ENCODE measurements at regions not wholly inside any gene's neighbourhood (a gene's known extent, or its start where the extent isn't known, plus 50 kb on each side); places are given as distances from the start of the nearest gene placed in this dataset.
A peak's percentile ranks its signal among the peaks of the same experiment; 100 is the strongest.

DNA sequence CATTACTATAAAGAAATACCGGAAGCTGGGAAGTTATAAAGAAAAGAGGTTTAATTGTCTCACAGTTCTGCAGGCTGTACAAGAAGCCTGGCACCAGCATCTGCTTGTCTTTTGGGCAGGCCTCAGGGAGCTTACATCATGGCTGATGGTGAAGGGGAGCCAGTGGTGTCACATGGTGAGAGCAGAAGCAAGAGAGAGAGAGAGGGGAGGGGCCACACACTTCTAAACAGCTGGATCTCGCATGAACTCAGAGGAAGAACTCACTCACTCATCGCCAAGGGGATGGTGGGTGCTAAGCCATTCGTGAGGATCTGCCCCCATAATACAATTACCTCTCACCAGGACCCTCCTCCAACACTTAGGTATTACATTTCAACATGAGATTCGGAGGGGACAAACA, 51.8 kb upstream of the ANKRD34C start:
- Histone ChIP-seq H3K4me1 (ENCODE audit: insufficient read depth) (no peaks in the 10 kb centered on the region), H3K4me2 (no peak overlapping the region), H2AFZ (no peak overlapping the region), H3K9me2 (replicated peaks; ENCODE audit: insufficient read depth) (no peaks in the 10 kb centered on the region), H3K27ac (no peak overlapping the region), H3K9me3 (ENCODE audit: low read depth) (no peaks in the 10 kb centered on the region), H3K36me3 (replicated peaks; ENCODE audit: insufficient read depth, low read depth) (no peaks in the 10 kb centered on the region), H4K20me1 (ENCODE audit: insufficient read depth, poor library complexity, severe bottlenecking) (no peaks in the 10 kb centered on the region), H3K4me3 (no peak overlapping the region), H3K79me2 (no peaks in the 10 kb centered on the region), H3K27me3 (no peaks in the 10 kb centered on the region)
- 88% methylated on average over 5 of the region's 5 CpGs for WGBS (ENCODE audit: low lambda C conversion rate, missing lambda C conversion rate)
- TF ChIP-seq EZH2 (IDR thresholded peaks at IDR 0.05; ENCODE audit: borderline replicate concordance) (no peak), EZH2phosphoT487 (IDR thresholded peaks at IDR 0.05; ENCODE audit: low read depth, severe bottlenecking, unreplicated experiment) (no peak)
- TF ChIP-seq, protein P1, sequence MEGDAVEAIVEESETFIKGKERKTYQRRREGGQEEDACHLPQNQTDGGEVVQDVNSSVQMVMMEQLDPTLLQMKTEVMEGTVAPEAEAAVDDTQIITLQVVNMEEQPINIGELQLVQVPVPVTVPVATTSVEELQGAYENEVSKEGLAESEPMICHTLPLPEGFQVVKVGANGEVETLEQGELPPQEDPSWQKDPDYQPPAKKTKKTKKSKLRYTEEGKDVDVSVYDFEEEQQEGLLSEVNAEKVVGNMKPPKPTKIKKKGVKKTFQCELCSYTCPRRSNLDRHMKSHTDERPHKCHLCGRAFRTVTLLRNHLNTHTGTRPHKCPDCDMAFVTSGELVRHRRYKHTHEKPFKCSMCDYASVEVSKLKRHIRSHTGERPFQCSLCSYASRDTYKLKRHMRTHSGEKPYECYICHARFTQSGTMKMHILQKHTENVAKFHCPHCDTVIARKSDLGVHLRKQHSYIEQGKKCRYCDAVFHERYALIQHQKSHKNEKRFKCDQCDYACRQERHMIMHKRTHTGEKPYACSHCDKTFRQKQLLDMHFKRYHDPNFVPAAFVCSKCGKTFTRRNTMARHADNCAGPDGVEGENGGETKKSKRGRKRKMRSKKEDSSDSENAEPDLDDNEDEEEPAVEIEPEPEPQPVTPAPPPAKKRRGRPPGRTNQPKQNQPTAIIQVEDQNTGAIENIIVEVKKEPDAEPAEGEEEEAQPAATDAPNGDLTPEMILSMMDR (IDR thresholded peaks at IDR 0.05; ENCODE audit: poor library complexity) = no peak
- no peak for DNase-seq (ENCODE audit: low spot score)

DNA sequence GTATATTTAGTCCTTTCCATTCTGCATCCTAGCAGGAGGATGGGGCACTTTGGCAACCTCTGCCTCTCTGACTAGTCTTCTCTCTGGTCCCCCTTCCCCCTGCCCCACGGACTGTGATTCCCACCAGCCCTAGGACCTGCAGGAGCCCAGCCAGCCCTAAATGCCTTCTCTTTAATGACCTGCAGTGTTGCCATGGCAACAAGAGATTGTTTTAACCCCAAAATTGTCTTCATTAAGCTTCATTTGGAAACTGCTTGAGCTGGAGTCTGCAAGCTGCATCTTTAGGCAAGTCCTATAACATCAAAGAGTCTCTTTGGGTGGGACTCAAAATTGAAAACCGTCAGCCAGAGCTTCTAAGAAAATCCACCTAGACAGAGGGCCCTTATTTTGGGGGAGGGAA, 59.7 kb upstream of the ANKRD34C start:
- no peaks in the 10 kb centered on the region for H4K20me1 ChIP-seq (ENCODE audit: insufficient read depth, poor library complexity, severe bottlenecking)
- no peak overlapping the region for H3K27ac ChIP-seq
- H3K9me3 ChIP-seq (ENCODE audit: low read depth) = no peaks in the 10 kb centered on the region
- no peak overlapping the region for H3K4me3 ChIP-seq
- H2AFZ ChIP-seq = no peak overlapping the region
- TF ChIP-seq, protein P1 (IDR thresholded peaks at IDR 0.05; ENCODE audit: poor library complexity) = no peak
- TF ChIP-seq EZH2phosphoT487 (IDR thresholded peaks at IDR 0.05; ENCODE audit: low read depth, severe bottlenecking, unreplicated experiment) (no peak), EZH2 (IDR thresholded peaks at IDR 0.05; ENCODE audit: borderline replicate concordance) (no peak)
- H3K79me2 ChIP-seq = no peaks in the 10 kb centered on the region
- no peak for DNase-seq (ENCODE audit: low spot score)
- no peaks in the 10 kb centered on the region for H3K27me3 ChIP-seq
- no peak overlapping the region for H3K4me2 ChIP-seq
- H3K4me1 ChIP-seq (ENCODE audit: insufficient read depth) = no peaks in the 10 kb centered on the region
- no peaks in the 10 kb centered on the region for H3K36me3 ChIP-seq (replicated peaks; ENCODE audit: insufficient read depth, low read depth)
- no peaks in the 10 kb centered on the region for H3K9me2 ChIP-seq (replicated peaks; ENCODE audit: insufficient read depth)
- 52% methylated on average over 2 of the region's 2 CpGs for WGBS (ENCODE audit: low lambda C conversion rate, missing lambda C conversion rate)

DNA sequence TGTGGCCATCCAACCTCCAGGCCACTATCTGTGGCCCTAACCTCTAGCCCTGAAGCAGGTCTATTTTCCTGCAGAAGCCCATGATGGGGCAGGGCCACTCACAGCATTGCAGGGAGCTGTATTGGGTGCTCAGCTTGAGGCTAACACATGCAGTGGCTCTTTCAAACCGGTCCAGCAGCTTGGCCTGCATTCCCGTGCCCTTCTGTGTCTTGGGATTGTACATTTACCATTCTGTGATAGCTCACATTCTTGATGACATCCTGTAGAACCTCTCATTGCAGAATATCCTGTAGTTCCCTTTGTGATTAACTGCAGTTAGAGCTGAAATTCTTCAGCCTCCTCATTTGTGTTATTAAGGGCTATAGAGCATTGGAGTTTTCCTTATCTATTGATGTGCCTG, 60.8 kb upstream of the ANKRD34C start:
- Histone ChIP-seq H3K79me2 (no peaks in the 10 kb centered on the region), H3K9me2 (replicated peaks; ENCODE audit: insufficient read depth) (no peaks in the 10 kb centered on the region), H3K4me1 (ENCODE audit: insufficient read depth) (no peaks in the 10 kb centered on the region), H3K9me3 (ENCODE audit: low read depth) (no peaks in the 10 kb centered on the region), H2AFZ (no peak overlapping the region), H3K4me3 (no peak overlapping the region), H3K36me3 (replicated peaks; ENCODE audit: insufficient read depth, low read depth) (no peaks in the 10 kb centered on the region), H3K4me2 (no peak overlapping the region), H3K27me3 (peaks cover 4% of the 10 kb centered on the region), H4K20me1 (ENCODE audit: insufficient read depth, poor library complexity, severe bottlenecking) (no peaks in the 10 kb centered on the region), H3K27ac (no peak overlapping the region)
- WGBS (ENCODE audit: low lambda C conversion rate, missing lambda C conversion rate) = 50% methylated on average over 2 of the region's 2 CpGs
- no peak for TF ChIP-seq EZH2 (IDR thresholded peaks at IDR 0.05; ENCODE audit: borderline replicate concordance)
- TF ChIP-seq EZH2phosphoT487 (IDR thresholded peaks at IDR 0.05; ENCODE audit: low read depth, severe bottlenecking, unreplicated experiment) = no peak
- TF ChIP-seq, protein P1 (IDR thresholded peaks at IDR 0.05; ENCODE audit: poor library complexity) = no peak
- peak; percentile 11 for DNase-seq (ENCODE audit: low spot score)

All from hepatocyte (in vitro differentiated cells).